ENCODE measurements at regions not wholly inside any gene's neighbourhood (a gene's known extent, or its start where the extent isn't known, plus 50 kb on each side); places are given as distances from the start of the nearest gene placed in this dataset.

- TF ChIP-seq CTCF (conservative IDR thresholded peaks at IDR 0.05), result no peak
- no peak for TF ChIP-seq ZFX (IDR thresholded peaks at IDR 0.05)
Measured at GRCh38 chr4:165678236-165678935, 194.7 kb upstream of the TLL1 start.
